Body of pancreas (tissue), 4 donors: ENCODE measurements at regions not wholly inside any gene's neighbourhood (a gene's known extent, or its start where the extent isn't known, plus 50 kb on each side); places are given as distances from the start of the nearest gene placed in this dataset.

ENCODE experiments used
- ATAC-seq: fragments of 150-250 bp; one replicate; pipeline ENCODE4 v1.9.1; 2016
- DNase-seq, 4 donors: peaks; one replicate each; pipeline ENCODE4 v3.0.0-alpha.2; 2019
- H3K27ac ChIP-seq, 4 donors: fragments of 200-600 bp; sonication (generic); 1 replicate in 3 of 4; 2 replicates in 1 of 4; pipeline versions ENCODE4 v1.5.1 to v1.6.1; 2016 to 2019; ENCODE audit warnings: mild to moderate bottlenecking in 1 of 4, mixed read lengths in 1 of 4, moderate library complexity in 1 of 4
- H3K27me3 ChIP-seq, 2 donors: fragments of 200-600 bp; sonication (generic); one replicate each; pipeline ENCODE4 v1.6.0; 2016; ENCODE audit warnings: mild to moderate bottlenecking in 1 of 2
- H3K36me3 ChIP-seq, 2 donors: fragments of 200-600 bp; sonication (generic); replicated peaks in 1 of 2; 2 replicates each; pipeline ENCODE4 v1.5.1; 2016; ENCODE audit warnings: low read depth in 2 of 2; ENCODE audit not compliant: insufficient read depth in 1 of 2
- H3K4me1 ChIP-seq: fragments of 200-600 bp; sonication (generic); one replicate; pipeline ENCODE4 v1.6.0; 2016
- H3K4me3 ChIP-seq, 2 donors: fragments of 200-600 bp; sonication (generic); 1 replicate in 1 of 2; 2 replicates in 1 of 2; pipeline ENCODE4 v1.5.1; 2016 to 2019
- H3K9me3 ChIP-seq, 3 donors: fragments of 200-600 bp; sonication (generic); 1 replicate in 2 of 3; 2 replicates in 1 of 3; pipeline ENCODE4 v1.5.1; 2016
- CTCF ChIP-seq, 7 experiments: fragments of 450-650 bp in 4 of 7; fragments of 200-600 bp in 3 of 7; sonication (generic) in 3 of 7; IDR thresholded peaks; one replicate each; pipeline ENCODE4 v1.5.1; 2016 to 2019; ENCODE audit warnings: antibody characterized with exemption in 7 of 7
- POLR2A ChIP-seq, 3 donors: fragments of 450-650 bp; IDR thresholded peaks; one replicate each; pipeline ENCODE4 v1.6.1; 2016; ENCODE audit warnings: antibody characterized with exemption in 3 of 3, mild to moderate bottlenecking in 2 of 3
- WGBS, 2 donors: methylation state at CpG; one replicate each; pipeline ENCODE4 v1.1.5; 2017; 5-methylcytosine and 5-hydroxymethylcytosine counted together
- intact Hi-C: fragments of 100-400 bp; cut with DNase I; formaldehyde crosslinking; loops from one replicate; pipeline ENCODE4 v1.15.1; 2023

GRCh38 chr1:80085067-80085466, 1078.5 kb upstream of the ADGRL4 start:
- no peaks in the 10 kb centered on the region for H3K4me1 ChIP-seq
- H3K9me3 ChIP-seq, result no peaks in the 10 kb centered on the region
- intact Hi-C loops, result no loop called here
- no peaks in the 10 kb centered on the region for H3K36me3 ChIP-seq
- TF ChIP-seq CTCF (IDR thresholded peaks at IDR 0.05) (no peak), POLR2A (IDR thresholded peaks at IDR 0.05) (no peak)
- ATAC-seq, result no peak
- H3K4me3 ChIP-seq, result no peak overlapping the region
- DNase-seq, result no peak
- H3K27me3 ChIP-seq, result no peaks in the 10 kb centered on the region
- no peak overlapping the region for H3K27ac ChIP-seq

- Histone ChIP-seq H3K9me3 (no peaks in the 10 kb centered on the region), H3K27ac (no peak overlapping the region), H3K36me3 (no peaks in the 10 kb centered on the region), H3K4me3 (no peak overlapping the region), H3K27me3 (no peaks in the 10 kb centered on the region), H3K4me1 (no peaks in the 10 kb centered on the region)
- intact Hi-C loops, result no loop called here
- 70% methylated on average over 1 of the region's 1 CpG for WGBS, 2 donors
- ATAC-seq, result no peak
- DNase-seq, result no peak
- TF ChIP-seq POLR2A (IDR thresholded peaks at IDR 0.05), result no peak
- TF ChIP-seq CTCF (IDR thresholded peaks at IDR 0.05), result no peak
Measured at GRCh38 chr1:80083892-80084291, 1077.4 kb upstream of the ADGRL4 start.

- Histone ChIP-seq H3K4me3 (no peak overlapping the region), H3K9me3 (no peaks in the 10 kb centered on the region), H3K27me3 (no peaks in the 10 kb centered on the region), H3K4me1 (no peaks in the 10 kb centered on the region), H3K36me3 (no peaks in the 10 kb centered on the region), H3K27ac (no peak overlapping the region)
- TF ChIP-seq POLR2A (IDR thresholded peaks at IDR 0.05) (no peak), CTCF (IDR thresholded peaks at IDR 0.05) (no peak)
- DNase-seq, result no peak
- intact Hi-C loops, result no loop called here
- no peak for ATAC-seq
Measured at GRCh38 chr1:80076469-80076868, 1069.9 kb upstream of the ADGRL4 start.

GRCh38 chr1:80075351-80075750, 1068.8 kb upstream of the ADGRL4 start:
- ATAC-seq, result no peak
- TF ChIP-seq CTCF (IDR thresholded peaks at IDR 0.05) (no peak), POLR2A (IDR thresholded peaks at IDR 0.05) (no peak)
- H3K4me1 ChIP-seq, result no peaks in the 10 kb centered on the region
- 52 to 55% methylated on average over 4 of the region's 4 CpGs for WGBS, 2 donors
- DNase-seq, result no peak
- no peaks in the 10 kb centered on the region for H3K27me3 ChIP-seq
- intact Hi-C loops, result no loop called here
- no peaks in the 10 kb centered on the region for H3K36me3 ChIP-seq
- H3K9me3 ChIP-seq, result no peaks in the 10 kb centered on the region
- no peak overlapping the region for H3K4me3 ChIP-seq
- H3K27ac ChIP-seq, result no peak overlapping the region

GRCh38 chr1:80072563-80072962, 1066.0 kb upstream of the ADGRL4 start:
- Histone ChIP-seq H3K36me3 (no peaks in the 10 kb centered on the region), H3K27ac (no peak overlapping the region), H3K9me3 (no peaks in the 10 kb centered on the region), H3K4me3 (no peak overlapping the region), H3K4me1 (no peaks in the 10 kb centered on the region), H3K27me3 (no peaks in the 10 kb centered on the region)
- intact Hi-C loops, result no loop called here
- ATAC-seq (no peak), DNase-seq (no peak)
- 91 to 93% methylated on average over 2 of the region's 2 CpGs for WGBS, 2 donors
- no peak for TF ChIP-seq CTCF (IDR thresholded peaks at IDR 0.05)
- TF ChIP-seq POLR2A (IDR thresholded peaks at IDR 0.05), result no peak
